SU-DHL-6 (cell line): ENCODE measurements at regions not wholly inside any gene's neighbourhood (a gene's known extent, or its start where the extent isn't known, plus 50 kb on each side); places are given as distances from the start of the nearest gene placed in this dataset.

ENCODE experiments used
- H2AFZ ChIP-seq: fragments of 200-600 bp; sonication (generic); 2 replicates; pipeline ENCODE4 v1.6.1; 2014; ENCODE audit warnings: low read depth, mild to moderate bottlenecking, moderate library complexity, mixed read lengths, antibody characterized with exemption, low read length; ENCODE audit not compliant: severe bottlenecking
- H3F3A ChIP-seq: fragments of 200-600 bp; shearing (Covaris generic); 2 replicates; pipeline ENCODE4 v1.6.0; 2016; ENCODE audit warnings: antibody characterized with exemption, mild to moderate bottlenecking; ENCODE audit not compliant: insufficient read depth
- H3K27ac ChIP-seq: fragments of 200-600 bp; sonication (generic); 2 replicates; pipeline ENCODE4 v1.5.1; 2016; ENCODE audit warnings: low read depth, mild to moderate bottlenecking, low read length, moderate library complexity, mixed read lengths
- H3K27me3 ChIP-seq: fragments of 200-600 bp; sonication (generic), shearing (Covaris generic); 2 replicates; pipeline ENCODE4 v1.6.0; 2014; ENCODE audit warnings: mild to moderate bottlenecking, low read length
- H3K36me3 ChIP-seq: fragments of 200-600 bp; sonication (generic); 2 replicates; pipeline ENCODE4 v1.6.1; 2014; ENCODE audit warnings: mild to moderate bottlenecking, low read length, mixed read lengths
- H3K4me2 ChIP-seq: fragments of 300-600, 200-600 bp; shearing (Covaris generic), sonication (generic); 2 replicates; pipeline ENCODE4 v1.6.0; 2014; ENCODE audit warnings: low read length, low read depth, mild to moderate bottlenecking; ENCODE audit not compliant: poor library complexity, severe bottlenecking
- H3K4me3 ChIP-seq: fragments of 200-600 bp; sonication (generic); 2 replicates; pipeline ENCODE4 v1.5.1; 2014; ENCODE audit warnings: antibody characterized with exemption, low read length, mild to moderate bottlenecking, mixed read lengths; ENCODE audit not compliant: insufficient read depth, poor library complexity, severe bottlenecking
- H3K79me2 ChIP-seq: fragments of 200-600 bp; sonication (generic); 2 replicates; pipeline ENCODE4 v1.6.1; 2014; ENCODE audit warnings: mild to moderate bottlenecking, low read length, moderate library complexity; ENCODE audit not compliant: insufficient read depth
- H3K9ac ChIP-seq: fragments of 200-600 bp; sonication (generic); 2 replicates; pipeline ENCODE4 v1.7.0; 2014; ENCODE audit warnings: mild to moderate bottlenecking, low read length
- H3K9me2 ChIP-seq: fragments of 200-600 bp; sonication (generic); replicated peaks from 2 replicates; pipeline ENCODE4 v1.6.1; 2014; ENCODE audit warnings: low read length; ENCODE audit not compliant: insufficient read depth
- H3K9me3 ChIP-seq: fragments of 200-600 bp; sonication (generic); 2 replicates; pipeline ENCODE4 v1.6.1; 2014; ENCODE audit warnings: low read length, mixed read lengths; ENCODE audit not compliant: insufficient read depth
- H4K20me1 ChIP-seq: fragments of 200-600 bp; sonication (generic); 2 replicates; pipeline ENCODE4 v1.6.1; 2014; ENCODE audit warnings: low read depth, mild to moderate bottlenecking, antibody characterized with exemption, low read length, moderate library complexity, mixed read lengths
- EZH2phosphoT487 ChIP-seq: fragments of 200-600 bp; sonication (generic), shearing (Covaris generic); conservative IDR thresholded peaks from 2 replicates; pipeline ENCODE4 v1.6.1; 2018; ENCODE audit warnings: mild to moderate bottlenecking, antibody characterized with exemption, low read length, moderate library complexity, mixed read lengths
- TF ChIP-seq, protein P1 (sequence below): fragments of 200-600 bp; sonication (generic); IDR thresholded peaks from one replicate; pipeline ENCODE4 v1.5.1; 2017; ENCODE audit warnings: antibody characterized with exemption, mild to moderate bottlenecking, low read length, moderate library complexity; ENCODE audit not compliant: insufficient read depth, poor library complexity, severe bottlenecking

DNA sequence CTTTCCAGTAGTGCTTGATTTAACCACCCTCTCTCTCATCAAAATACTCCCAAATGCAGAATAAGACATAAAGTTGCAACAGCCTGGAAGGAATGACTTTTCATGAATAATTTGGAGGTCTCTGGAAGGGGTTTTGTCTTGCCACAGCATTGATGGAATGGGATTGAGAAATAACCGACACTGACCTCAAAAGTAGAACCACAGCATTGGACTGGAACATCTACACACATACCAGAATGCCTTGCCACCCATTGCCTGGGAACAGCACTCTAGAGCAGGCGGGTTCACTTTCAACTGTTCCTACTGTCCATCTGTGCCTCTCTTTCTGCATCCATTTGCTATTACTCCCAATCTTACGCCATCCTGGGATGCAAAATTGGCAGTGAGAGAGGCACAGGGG is 149.1 kb upstream of the USP24 start:
- Histone ChIP-seq H3K36me3 (no peaks in the 10 kb centered on the region), H3K79me2 (no peaks in the 10 kb centered on the region), H3K27me3 (no peaks in the 10 kb centered on the region), H3K4me2 (no peak overlapping the region), H3K27ac (no peak overlapping the region), H2AFZ (no peak overlapping the region), H3K9me3 (no peaks in the 10 kb centered on the region), H3K4me3 (no peak overlapping the region), H3K9me2 (no peaks in the 10 kb centered on the region), H3K9ac (no peak overlapping the region), H4K20me1 (no peaks in the 10 kb centered on the region), H3F3A (no peaks in the 10 kb centered on the region)
- no peak for TF ChIP-seq EZH2phosphoT487
- TF ChIP-seq, protein P1, sequence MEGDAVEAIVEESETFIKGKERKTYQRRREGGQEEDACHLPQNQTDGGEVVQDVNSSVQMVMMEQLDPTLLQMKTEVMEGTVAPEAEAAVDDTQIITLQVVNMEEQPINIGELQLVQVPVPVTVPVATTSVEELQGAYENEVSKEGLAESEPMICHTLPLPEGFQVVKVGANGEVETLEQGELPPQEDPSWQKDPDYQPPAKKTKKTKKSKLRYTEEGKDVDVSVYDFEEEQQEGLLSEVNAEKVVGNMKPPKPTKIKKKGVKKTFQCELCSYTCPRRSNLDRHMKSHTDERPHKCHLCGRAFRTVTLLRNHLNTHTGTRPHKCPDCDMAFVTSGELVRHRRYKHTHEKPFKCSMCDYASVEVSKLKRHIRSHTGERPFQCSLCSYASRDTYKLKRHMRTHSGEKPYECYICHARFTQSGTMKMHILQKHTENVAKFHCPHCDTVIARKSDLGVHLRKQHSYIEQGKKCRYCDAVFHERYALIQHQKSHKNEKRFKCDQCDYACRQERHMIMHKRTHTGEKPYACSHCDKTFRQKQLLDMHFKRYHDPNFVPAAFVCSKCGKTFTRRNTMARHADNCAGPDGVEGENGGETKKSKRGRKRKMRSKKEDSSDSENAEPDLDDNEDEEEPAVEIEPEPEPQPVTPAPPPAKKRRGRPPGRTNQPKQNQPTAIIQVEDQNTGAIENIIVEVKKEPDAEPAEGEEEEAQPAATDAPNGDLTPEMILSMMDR = no peak

DNA sequence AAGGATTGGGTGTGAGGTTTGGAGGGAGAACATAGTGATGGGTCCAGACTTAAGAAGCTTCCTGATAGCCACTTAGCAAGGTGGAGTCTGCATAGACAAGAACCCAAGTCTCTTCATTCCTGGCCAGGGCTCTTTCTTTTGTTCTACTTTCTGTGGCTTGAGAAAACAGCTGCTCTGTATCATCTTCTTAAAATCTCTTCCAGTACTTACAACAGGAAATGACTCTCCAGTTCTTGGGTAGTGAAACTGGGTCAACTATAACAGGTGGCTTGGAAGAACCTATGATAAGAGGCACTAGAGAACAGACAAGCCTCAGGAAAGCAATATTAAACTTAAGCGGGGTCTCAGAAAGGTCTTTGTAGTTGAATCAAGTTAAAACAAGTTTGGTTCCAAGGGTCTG is 148.1 kb upstream of the USP24 start:
- H3K27ac ChIP-seq = no peak overlapping the region
- no peaks in the 10 kb centered on the region for H3K79me2 ChIP-seq
- H3K27me3 ChIP-seq = no peaks in the 10 kb centered on the region
- TF ChIP-seq, protein P1 = no peak
- TF ChIP-seq EZH2phosphoT487 = no peak
- no peaks in the 10 kb centered on the region for H3F3A ChIP-seq
- H3K9me3 ChIP-seq = no peaks in the 10 kb centered on the region
- no peaks in the 10 kb centered on the region for H3K36me3 ChIP-seq
- H3K4me3 ChIP-seq = no peak overlapping the region
- no peaks in the 10 kb centered on the region for H4K20me1 ChIP-seq
- no peak overlapping the region for H3K4me2 ChIP-seq
- H2AFZ ChIP-seq = no peak overlapping the region
- H3K9me2 ChIP-seq = no peaks in the 10 kb centered on the region
- H3K9ac ChIP-seq = no peak overlapping the region

DNA sequence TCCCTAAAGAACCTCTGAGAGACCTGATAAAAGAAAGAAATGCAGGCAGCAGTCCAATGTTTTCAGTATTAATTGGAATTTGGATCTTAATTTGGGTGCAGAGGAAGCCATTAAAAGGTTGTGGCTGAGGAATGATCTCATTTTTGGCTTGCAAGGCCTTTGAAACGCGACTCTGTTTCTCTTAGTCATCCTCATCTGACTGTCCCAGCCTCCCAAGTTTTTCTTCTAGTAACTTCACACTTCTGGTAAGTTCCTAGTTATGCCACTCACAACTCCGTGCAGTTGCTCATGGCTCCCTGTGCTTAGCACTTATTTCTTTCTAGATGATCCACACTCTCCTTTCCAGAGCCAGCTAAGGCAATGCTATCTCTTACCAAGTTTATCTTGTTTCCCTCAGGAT is 147.4 kb upstream of the USP24 start:
- Histone ChIP-seq H3F3A (no peaks in the 10 kb centered on the region), H3K9me3 (no peaks in the 10 kb centered on the region), H3K9ac (no peak overlapping the region), H3K27me3 (no peaks in the 10 kb centered on the region), H2AFZ (no peak overlapping the region), H3K36me3 (no peaks in the 10 kb centered on the region), H3K9me2 (no peaks in the 10 kb centered on the region), H3K4me2 (no peak overlapping the region), H3K4me3 (no peak overlapping the region), H4K20me1 (no peaks in the 10 kb centered on the region), H3K79me2 (no peaks in the 10 kb centered on the region), H3K27ac (no peak overlapping the region)
- TF ChIP-seq EZH2phosphoT487 = no peak
- TF ChIP-seq, protein P1 = no peak

DNA sequence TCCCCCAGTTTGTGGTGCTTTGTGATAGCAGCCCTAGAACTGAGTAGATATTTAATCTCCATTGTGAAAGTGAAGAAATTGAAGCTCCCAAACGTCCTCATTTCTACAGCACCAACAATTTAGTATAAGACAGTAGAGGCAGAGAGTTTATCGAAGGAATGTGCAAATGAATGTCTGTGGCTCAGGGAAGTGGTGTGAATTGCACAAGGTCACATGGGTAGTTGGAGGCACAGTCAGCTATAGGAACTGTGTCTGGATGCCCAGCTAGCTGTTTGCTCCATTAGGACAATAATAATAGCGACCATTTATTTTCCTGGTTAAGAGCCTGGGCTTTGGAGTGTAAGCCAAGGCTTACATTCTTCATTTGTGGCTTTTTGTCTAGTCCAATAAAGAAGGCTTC is 144.4 kb upstream of the USP24 start:
- Histone ChIP-seq H3K9me3 (no peaks in the 10 kb centered on the region), H3K4me3 (no peak overlapping the region), H2AFZ (no peak overlapping the region), H4K20me1 (no peaks in the 10 kb centered on the region), H3K9ac (no peak overlapping the region), H3K79me2 (no peaks in the 10 kb centered on the region), H3K27ac (no peak overlapping the region), H3K27me3 (no peaks in the 10 kb centered on the region), H3K4me2 (no peak overlapping the region), H3F3A (no peaks in the 10 kb centered on the region), H3K36me3 (no peaks in the 10 kb centered on the region), H3K9me2 (no peaks in the 10 kb centered on the region)
- TF ChIP-seq, protein P1 = no peak
- no peak for TF ChIP-seq EZH2phosphoT487
